Calu3 (cell line): ENCODE measurements at regions not wholly inside any gene's neighbourhood (a gene's known extent, or its start where the extent isn't known, plus 50 kb on each side); places are given as distances from the start of the nearest gene placed in this dataset.

Experiments
- BruUV-seq: library from RNA; stranded (reverse); fragments of 400-500 nt; replicated peaks from 2 replicates; lab custom pipeline; 2021; lab: Mats Ljungman, UMichigan
- CTCF ChIA-PET: fragments of 300-600 bp; sonication (Branson Sonifier 250); formaldehyde crosslinking; loops from one replicate; lab custom pipeline; 2022; ENCODE audit warnings: antibody characterized with exemption; lab: Charles Lee
- DNase-seq: peaks from one replicate; pipeline ENCODE4 v3.0.0; 2022
- H3K27ac Mint-ChIP-seq: one replicate; pipeline ENCODE4 v1.8.0; 2022; ENCODE audit warnings: mixed read lengths; ENCODE audit not compliant: unreplicated experiment
- H3K27me3 Mint-ChIP-seq: one replicate; pipeline ENCODE4 v1.8.0; 2022; ENCODE audit warnings: mixed read lengths; ENCODE audit not compliant: unreplicated experiment
- H3K36me3 Mint-ChIP-seq: one replicate; pipeline ENCODE4 v1.8.0; 2022; ENCODE audit warnings: mild to moderate bottlenecking, moderate library complexity, mixed read lengths; ENCODE audit not compliant: insufficient read depth, unreplicated experiment
- H3K4me1 Mint-ChIP-seq: one replicate; pipeline ENCODE4 v1.8.0; 2022; ENCODE audit warnings: mild to moderate bottlenecking, low read depth, mixed read lengths; ENCODE audit not compliant: unreplicated experiment
- H3K4me3 Mint-ChIP-seq: one replicate; pipeline ENCODE4 v1.8.0; 2022; ENCODE audit warnings: mild to moderate bottlenecking, low read depth, moderate library complexity, mixed read lengths; ENCODE audit not compliant: unreplicated experiment
- H3K9me3 Mint-ChIP-seq: one replicate; pipeline ENCODE4 v1.8.0; 2022; ENCODE audit warnings: low read depth, mixed read lengths; ENCODE audit not compliant: unreplicated experiment
- intact Hi-C: fragments of 100-400 bp; cut with micrococcal nuclease; formaldehyde crosslinking; loops from one replicate; pipeline ENCODE4 v1.10.0; 2022; ENCODE audit not compliant: unreplicated experiment
- TF ChIP-seq, protein P1 (sequence below): fragments of 200-600 bp; IDR thresholded peaks from one replicate; pipeline ENCODE4 v1.8.0; 2022; ENCODE audit warnings: antibody characterized with exemption; ENCODE audit not compliant: unreplicated experiment

DNA sequence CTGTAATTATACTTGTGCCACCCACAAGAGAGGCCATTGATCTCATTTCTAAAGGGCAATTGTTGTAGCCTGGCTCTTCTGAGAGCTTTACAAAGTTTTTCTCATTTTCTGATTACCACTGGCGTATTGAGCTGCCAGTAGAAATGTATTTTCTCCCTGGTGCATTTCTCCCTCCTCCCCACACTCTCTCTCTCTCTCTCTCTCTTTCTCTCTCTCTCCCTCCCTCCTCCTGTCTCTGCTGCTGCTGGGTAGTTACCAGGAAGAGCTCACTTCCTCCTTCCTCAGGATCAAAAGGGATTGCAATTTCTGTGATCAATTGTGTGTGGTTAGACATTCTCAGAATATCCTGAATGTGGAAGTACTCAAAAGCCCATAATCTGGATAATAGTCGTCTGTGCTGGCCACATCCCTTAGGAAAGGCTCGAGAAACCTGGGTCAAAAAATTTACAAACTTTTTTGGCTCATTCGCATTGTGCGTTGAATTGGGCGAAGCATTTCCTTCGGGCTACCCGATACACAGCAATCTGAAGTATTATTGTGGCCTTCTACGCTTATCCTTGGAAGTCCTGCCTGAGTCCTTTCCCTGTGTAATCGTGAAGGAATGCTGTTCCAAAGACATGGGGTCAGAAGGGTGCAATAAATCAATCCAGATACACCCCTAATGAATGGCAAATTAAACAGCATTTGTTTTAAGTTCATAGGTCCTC lies 254.8 kb downstream of the MSRB3 start:
- Mint-ChIP-seq H3K4me3 (peak overlapping the region; percentile 59), H3K4me1 (peaks cover 59% of the 10 kb centered on the region)
- no peak for DNase-seq

DNA sequence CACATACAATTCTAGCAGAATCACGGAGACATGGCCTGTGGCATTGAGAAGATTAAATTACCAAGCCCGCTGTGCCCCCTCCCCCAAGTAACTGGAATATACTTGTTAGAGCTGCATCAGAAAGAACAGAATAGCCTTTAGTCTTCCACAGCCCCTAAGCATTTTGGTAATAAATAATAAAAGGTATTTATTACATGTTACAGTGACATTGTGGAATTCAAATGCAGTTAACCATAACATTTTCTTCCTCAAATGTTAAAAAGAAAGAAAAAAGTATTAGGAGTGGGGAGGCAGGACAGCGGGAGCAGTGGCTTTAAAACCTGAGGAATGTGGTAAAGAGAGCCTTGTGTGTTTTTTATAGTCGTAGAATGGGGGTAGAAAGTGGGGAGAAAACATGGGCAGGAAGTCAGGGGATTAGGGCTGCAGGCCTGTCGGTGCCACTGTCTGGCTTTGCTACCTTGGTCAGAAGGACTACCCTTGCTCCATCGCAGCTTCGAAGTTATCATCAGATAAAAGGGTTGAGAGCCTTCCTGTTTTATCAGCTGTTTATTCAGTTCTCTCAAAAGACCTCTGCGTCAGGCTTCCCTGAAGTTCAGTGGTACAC lies 255.9 kb downstream of the MSRB3 start:
- CTCF ChIA-PET, result no interaction called here
- Mint-ChIP-seq H3K9me3 (peaks cover 1% of the 10 kb centered on the region), H3K4me3 (no peak overlapping the region), H3K36me3 (peaks cover 7% of the 10 kb centered on the region), H3K4me1 (peaks cover 59% of the 10 kb centered on the region), H3K27me3 (no peaks in the 10 kb centered on the region), H3K27ac (no peak overlapping the region)
- DNase-seq, result no peak
- BruUV-seq, result no TSS peak
- TF ChIP-seq, protein P1, sequence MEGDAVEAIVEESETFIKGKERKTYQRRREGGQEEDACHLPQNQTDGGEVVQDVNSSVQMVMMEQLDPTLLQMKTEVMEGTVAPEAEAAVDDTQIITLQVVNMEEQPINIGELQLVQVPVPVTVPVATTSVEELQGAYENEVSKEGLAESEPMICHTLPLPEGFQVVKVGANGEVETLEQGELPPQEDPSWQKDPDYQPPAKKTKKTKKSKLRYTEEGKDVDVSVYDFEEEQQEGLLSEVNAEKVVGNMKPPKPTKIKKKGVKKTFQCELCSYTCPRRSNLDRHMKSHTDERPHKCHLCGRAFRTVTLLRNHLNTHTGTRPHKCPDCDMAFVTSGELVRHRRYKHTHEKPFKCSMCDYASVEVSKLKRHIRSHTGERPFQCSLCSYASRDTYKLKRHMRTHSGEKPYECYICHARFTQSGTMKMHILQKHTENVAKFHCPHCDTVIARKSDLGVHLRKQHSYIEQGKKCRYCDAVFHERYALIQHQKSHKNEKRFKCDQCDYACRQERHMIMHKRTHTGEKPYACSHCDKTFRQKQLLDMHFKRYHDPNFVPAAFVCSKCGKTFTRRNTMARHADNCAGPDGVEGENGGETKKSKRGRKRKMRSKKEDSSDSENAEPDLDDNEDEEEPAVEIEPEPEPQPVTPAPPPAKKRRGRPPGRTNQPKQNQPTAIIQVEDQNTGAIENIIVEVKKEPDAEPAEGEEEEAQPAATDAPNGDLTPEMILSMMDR, result no peak
- intact Hi-C loops, result loop anchor here (10.0 kb wide), 2 partner anchors 220 to 290 kb away; partner anchors contain the start of gene HMGA2

More for the DNA sequence above, 254.8 kb downstream of the MSRB3 start:
- no peaks in the 10 kb centered on the region for H3K27me3 Mint-ChIP-seq
- BruUV-seq, result no TSS peak
- intact Hi-C loops, result loop anchor here (10.0 kb wide), 2 partner anchors 219 to 291 kb away; partner anchors contain the start of gene HMGA2
- no peaks in the 10 kb centered on the region for H3K9me3 Mint-ChIP-seq
- TF ChIP-seq, protein P1, result no peak
- H3K36me3 Mint-ChIP-seq, result peaks cover 7% of the 10 kb centered on the region
- CTCF ChIA-PET, result interaction anchor here (0.5 to 1.6 kb wide), 6 partner anchors 23 to 246 kb away, joined by 3 to 4 read pairs (median 3); no protein-coding TSS in a partner anchor
- peak overlapping the region; percentile 94 for H3K27ac Mint-ChIP-seq

DNA sequence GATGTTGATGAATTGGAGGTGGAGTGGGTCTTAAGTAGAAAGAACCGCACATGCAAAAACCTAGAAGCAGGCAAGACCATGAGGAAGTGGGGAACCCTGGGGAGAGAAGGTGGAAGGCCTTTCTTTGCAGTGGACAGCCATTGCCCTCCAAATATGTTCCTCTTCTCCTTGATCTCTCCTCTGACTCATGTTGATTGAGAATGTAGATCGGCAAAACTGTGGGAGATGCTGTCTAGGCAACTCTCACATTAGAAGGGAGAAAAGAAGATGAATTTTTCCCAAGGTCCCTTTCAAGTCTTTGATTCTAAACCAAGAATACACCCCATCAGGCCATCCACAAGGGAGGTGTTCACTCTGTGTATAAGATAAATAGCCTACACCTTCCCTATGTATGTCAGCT lies 257.5 kb downstream of the MSRB3 start:
- DNase-seq, result no peak
- Mint-ChIP-seq H3K4me1 (peaks cover 59% of the 10 kb centered on the region), H3K27me3 (no peaks in the 10 kb centered on the region), H3K36me3 (peaks cover 7% of the 10 kb centered on the region), H3K4me3 (no peak overlapping the region), H3K9me3 (peaks cover 3% of the 10 kb centered on the region), H3K27ac (peak overlapping the region; percentile 42)
- intact Hi-C loops, result loop anchor here (2.0 to 10.0 kb wide), 4 partner anchors 105 to 289 kb away; partner anchors contain the start of gene HMGA2
- TF ChIP-seq, protein P1, result no peak
- CTCF ChIA-PET, result interaction anchor here (1.6 kb wide), 1 partner anchor 10 kb away, joined by 8 read pairs; no protein-coding TSS in a partner anchor
- BruUV-seq, result no TSS peak

DNA sequence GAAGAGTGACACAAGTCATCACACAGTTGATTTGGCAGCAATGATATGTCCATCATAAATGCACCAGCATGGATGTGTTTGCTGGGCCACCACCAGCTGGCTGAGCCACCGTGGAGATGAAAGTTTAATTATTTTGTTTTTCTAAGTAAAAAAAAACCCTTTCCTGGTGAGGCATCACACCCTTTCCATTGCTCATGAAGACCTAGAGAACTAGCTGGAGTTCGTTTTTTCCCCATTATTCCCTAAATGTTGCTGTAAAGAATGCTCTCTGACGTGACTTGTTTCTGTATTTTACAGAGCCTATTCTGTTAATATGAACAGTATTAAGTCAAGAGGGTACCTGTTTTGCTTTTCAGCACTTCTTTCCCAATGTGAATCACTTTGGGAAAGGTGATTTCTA lies 257.9 kb downstream of the MSRB3 start:
- no peak overlapping the region for H3K4me3 Mint-ChIP-seq
- H3K9me3 Mint-ChIP-seq, result peaks cover 3% of the 10 kb centered on the region
- no peak for DNase-seq
- TF ChIP-seq, protein P1, result no peak
- TSS peak; percentile 90 for BruUV-seq
- intact Hi-C loops, result loop anchor here (2.0 to 10.0 kb wide), 4 partner anchors 106 to 288 kb away; partner anchors contain the start of gene HMGA2
- CTCF ChIA-PET, result interaction anchor here (0.8 to 1.6 kb wide), 4 partner anchors 10 to 234 kb away, joined by 3 to 11 read pairs (median 7); no protein-coding TSS in a partner anchor
- peaks cover 7% of the 10 kb centered on the region for H3K36me3 Mint-ChIP-seq
- peaks cover 59% of the 10 kb centered on the region for H3K4me1 Mint-ChIP-seq
- H3K27me3 Mint-ChIP-seq, result no peaks in the 10 kb centered on the region
- H3K27ac Mint-ChIP-seq, result peak overlapping the region; percentile 42
